K562 (cell line): ENCODE measurements at regions not wholly inside any gene's neighbourhood (a gene's known extent, or its start where the extent isn't known, plus 50 kb on each side); places are given as distances from the start of the nearest gene placed in this dataset.

Experiments
- ATAC-seq: fragments of 200-7000 bp; cut with Tn5 transposase; 3 replicates; pipeline ENCODE4 v1.9.1; 2020; ENCODE audit warnings: moderate library complexity
- BruUV-seq: library from RNA; stranded (reverse); fragments of 400-500 nt; replicated peaks from 2 replicates; lab custom pipeline; 2021; lab: Mats Ljungman, UMichigan
- CTCF ChIA-PET: fragments of 300-600 bp; formaldehyde crosslinking; extraction: SDS; loops from one replicate; lab custom pipeline; 2021; ENCODE audit warnings: low intra/inter-chr PET ratio; lab: Yijun Ruan, JAX
- POLR2A ChIA-PET: fragments of 300-600, 350-650 bp; sonication (Branson Sonifier 250); formaldehyde crosslinking; extraction: SDS; loops from one replicate; lab custom pipeline; 2021; ENCODE audit warnings: antibody characterized with exemption, inconsistent platforms; lab: Yijun Ruan, JAX
- DNase-seq, 4 experiments: peaks; one replicate each; pipeline versions ENCODE4 v3.0.0 to v3.0.0-alpha.2; 2011 to 2018; ENCODE audit warnings: low spot score in 3 of 4, mixed read lengths in 3 of 4; ENCODE audit errors: extremely low read depth in 1 of 4
- FAIRE-seq: peaks from 2 replicates; lab custom pipeline; 2011; peaks lifted over from hg19 to GRCh38; lab: Jason Lieb, UNC
- H2AFZ ChIP-seq: 2 replicates; pipeline ENCODE4 v1.6.0; 2011; ENCODE audit warnings: low read depth, low read length, control low read depth, inconsistent platforms
- H3K27ac ChIP-seq: fragments of 200-600 bp; 3 replicates; pipeline ENCODE4 v1.8.0; 2011; ENCODE audit warnings: low read depth, mild to moderate bottlenecking, control low read depth, inconsistent platforms, low read length, moderate library complexity, mixed read lengths; ENCODE audit errors: extremely low read depth
- H3K27me3 ChIP-seq, 2 experiments: fragments of 300-600 bp in 1 of 2; 2 replicates in 1 of 2; 3 replicates in 1 of 2; pipeline versions ENCODE4 v1.6.0 to v1.8.0; 2011; ENCODE audit warnings: inconsistent platforms in 2 of 2, low read length in 2 of 2, mild to moderate bottlenecking in 1 of 2, mixed read lengths in 1 of 2, moderate library complexity in 1 of 2; ENCODE audit not compliant: control insufficient read depth in 2 of 2, insufficient read depth in 2 of 2
- H3K36me3 ChIP-seq: fragments of 300-600 bp; 3 replicates; pipeline ENCODE4 v1.8.0; 2011; ENCODE audit warnings: mild to moderate bottlenecking, low read length, inconsistent platforms; ENCODE audit not compliant: control insufficient read depth, insufficient read depth
- H3K4me1 ChIP-seq, 2 experiments: fragments of 200-600 bp in 1 of 2; replicated peaks in 1 of 2; 2 replicates in 1 of 2; 3 replicates in 1 of 2; pipeline versions ENCODE4 v1.5.1 to v1.8.0; 2011; ENCODE audit warnings: inconsistent platforms in 2 of 2, low read length in 2 of 2, mild to moderate bottlenecking in 1 of 2, mixed read lengths in 1 of 2, moderate library complexity in 1 of 2; ENCODE audit not compliant: control insufficient read depth in 2 of 2, insufficient read depth in 2 of 2
- H3K4me2 ChIP-seq: 2 replicates; pipeline ENCODE4 v1.6.1; 2011; ENCODE audit warnings: low read length, control low read depth, inconsistent platforms, mixed read lengths; ENCODE audit not compliant: insufficient read depth
- H3K4me3 ChIP-seq: fragments of 200-600 bp; sonication (generic), shearing (Covaris generic); 2 replicates; pipeline ENCODE4 v1.5.1; 2016; ENCODE audit warnings: control low read depth, inconsistent platforms
- H3K79me2 ChIP-seq: fragments of 200-600 bp; 3 replicates; pipeline ENCODE4 v1.8.0; 2011; ENCODE audit warnings: low read length, inconsistent platforms; ENCODE audit not compliant: control insufficient read depth, insufficient read depth
- H3K9ac ChIP-seq, 2 experiments: 2 replicates each; pipeline versions ENCODE4 v1.6.0 to v1.6.1; 2011; ENCODE audit warnings: low read depth in 2 of 2, low read length in 2 of 2, control low read depth in 1 of 2, inconsistent platforms in 1 of 2, mild to moderate bottlenecking in 1 of 2, mixed read lengths in 1 of 2; ENCODE audit not compliant: insufficient read depth in 1 of 2
- H3K9me1 ChIP-seq: one replicate; pipeline ENCODE4 v1.6.0; 2011; ENCODE audit warnings: inconsistent platforms, mild to moderate bottlenecking, low read length, moderate library complexity; ENCODE audit not compliant: control insufficient read depth, insufficient read depth
- H3K9me3 ChIP-seq: replicated peaks from 2 replicates; pipeline ENCODE4 v1.5.1; 2011; ENCODE audit warnings: low read depth, low read length, inconsistent platforms; ENCODE audit not compliant: control insufficient read depth, insufficient read depth
- H4K20me1 ChIP-seq: replicated peaks from 2 replicates; pipeline ENCODE4 v1.6.1; 2011; ENCODE audit warnings: low read length, inconsistent platforms, mixed read lengths; ENCODE audit not compliant: control insufficient read depth, insufficient read depth
- BDP1 ChIP-seq: IDR thresholded peaks from 3 replicates; pipeline ENCODE4 v1.6.1; 2011; ENCODE audit not compliant: insufficient read length, insufficient read depth
- HOXB6 ChIP-seq: fragments of 250-450 bp; sonication (Bioruptor Pico); IDR thresholded peaks from 2 replicates; pipeline ENCODE4 v1.5.1; 2022; ENCODE audit warnings: mild to moderate bottlenecking, borderline replicate concordance
- SRSF3 ChIP-seq: fragments of 200-400 bp; formaldehyde crosslinking; IDR thresholded peaks from 2 replicates; pipeline ENCODE4 v1.6.1; 2016; ENCODE audit warnings: mild to moderate bottlenecking, low read length, moderate library complexity; ENCODE audit not compliant: insufficient read depth
- YY1 ChIP-seq, 3 experiments: IDR thresholded peaks; 2 replicates each; pipeline ENCODE4 v1.6.1; 2011; ENCODE audit warnings: low read length in 2 of 3, mild to moderate bottlenecking in 2 of 3, moderate library complexity in 2 of 3, borderline replicate concordance in 1 of 3, control low read depth in 1 of 3, low read depth in 1 of 3; ENCODE audit not compliant: insufficient read depth in 3 of 3, insufficient replicate concordance in 2 of 3, control insufficient read depth in 1 of 3, insufficient read length in 1 of 3; ENCODE audit errors: extremely low read depth in 1 of 3
- WGBS: fragments of 100-300 bp; shearing (Covaris generic); methylation state at CpG from one replicate; pipeline ENCODE4 v1.1.6; 2016; ENCODE audit warnings: low coverage, mixed read lengths; ENCODE audit not compliant: insufficient coverage; ENCODE audit errors: missing lambda C conversion rate; 5-methylcytosine and 5-hydroxymethylcytosine counted together
- in situ Hi-C: fragments of 300-500 bp; cut with MboI; formaldehyde crosslinking; loops from 4 replicates; pipeline ENCODE4 v1.15.0; 2018; ENCODE audit warnings: inconsistent platforms, mixed read lengths
- intact Hi-C: fragments of 100-400 bp; cut with micrococcal nuclease; formaldehyde crosslinking; loops from 2 replicates; pipeline ENCODE4 v1.14.2; 2022
- TF ChIP-seq, protein P1 (sequence below): sonication (generic); formaldehyde crosslinking; IDR thresholded peaks from 2 replicates; pipeline ENCODE4 v1.8.1; 2022; ENCODE audit warnings: missing genetic modification reagents
- TF ChIP-seq, protein P2 (sequence below): fragments of 250-450 bp; sonication (Bioruptor Pico); IDR thresholded peaks from 2 replicates; pipeline ENCODE4 v1.5.0; 2022; ENCODE audit warnings: mild to moderate bottlenecking

- TF ChIP-seq, protein P1, sequence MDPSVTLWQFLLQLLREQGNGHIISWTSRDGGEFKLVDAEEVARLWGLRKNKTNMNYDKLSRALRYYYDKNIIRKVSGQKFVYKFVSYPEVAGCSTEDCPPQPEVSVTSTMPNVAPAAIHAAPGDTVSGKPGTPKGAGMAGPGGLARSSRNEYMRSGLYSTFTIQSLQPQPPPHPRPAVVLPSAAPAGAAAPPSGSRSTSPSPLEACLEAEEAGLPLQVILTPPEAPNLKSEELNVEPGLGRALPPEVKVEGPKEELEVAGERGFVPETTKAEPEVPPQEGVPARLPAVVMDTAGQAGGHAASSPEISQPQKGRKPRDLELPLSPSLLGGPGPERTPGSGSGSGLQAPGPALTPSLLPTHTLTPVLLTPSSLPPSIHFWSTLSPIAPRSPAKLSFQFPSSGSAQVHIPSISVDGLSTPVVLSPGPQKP (CRISPR knock-in tag) = no peak
- no peak for TF ChIP-seq YY1 (IDR thresholded peaks at IDR 0.05; ENCODE audit: borderline replicate concordance in 1 of 3, control insufficient read depth in 1 of 3, extremely low read depth in 1 of 3, insufficient read depth in 3 of 3, insufficient read length in 1 of 3, insufficient replicate concordance in 2 of 3, low read depth in 1 of 3, low read length in 2 of 3)
- no peak for TF ChIP-seq BDP1
- TF ChIP-seq HOXB6 (CRISPR knock-in tag) = no peak
Observed at GRCh38 chr11:112310848-112311247, 50.2 kb upstream of the PLET1 start (continued).

GRCh38 chr11:112315057-112315720 lies 54.5 kb upstream of the PLET1 start:
- Histone ChIP-seq H3K36me3 (no peaks in the 10 kb centered on the region), H3K9me1 (no peaks in the 10 kb centered on the region), H2AFZ (no peak overlapping the region), H3K79me2 (no peaks in the 10 kb centered on the region), H3K4me1 (no peaks in the 10 kb centered on the region; a peak in 1 of 5 replicates), H3K27me3 (peaks cover 9 to 26% of the 10 kb centered on the region in 2 experiments), H3K9me3 (peaks cover 4% of the 10 kb centered on the region; the same call in 1 of the 2 replicates), H3K4me2 (no peak overlapping the region), H4K20me1 (no peaks in the 10 kb centered on the region), H3K27ac (no peak overlapping the region), H3K9ac (no peak overlapping the region), H3K4me3 (no peak overlapping the region)
- no TSS peak for BruUV-seq
- in situ Hi-C loops (no loop called here), intact Hi-C loops (no loop called here)
- no peak for TF ChIP-seq SRSF3
- TF ChIP-seq, protein P2, sequence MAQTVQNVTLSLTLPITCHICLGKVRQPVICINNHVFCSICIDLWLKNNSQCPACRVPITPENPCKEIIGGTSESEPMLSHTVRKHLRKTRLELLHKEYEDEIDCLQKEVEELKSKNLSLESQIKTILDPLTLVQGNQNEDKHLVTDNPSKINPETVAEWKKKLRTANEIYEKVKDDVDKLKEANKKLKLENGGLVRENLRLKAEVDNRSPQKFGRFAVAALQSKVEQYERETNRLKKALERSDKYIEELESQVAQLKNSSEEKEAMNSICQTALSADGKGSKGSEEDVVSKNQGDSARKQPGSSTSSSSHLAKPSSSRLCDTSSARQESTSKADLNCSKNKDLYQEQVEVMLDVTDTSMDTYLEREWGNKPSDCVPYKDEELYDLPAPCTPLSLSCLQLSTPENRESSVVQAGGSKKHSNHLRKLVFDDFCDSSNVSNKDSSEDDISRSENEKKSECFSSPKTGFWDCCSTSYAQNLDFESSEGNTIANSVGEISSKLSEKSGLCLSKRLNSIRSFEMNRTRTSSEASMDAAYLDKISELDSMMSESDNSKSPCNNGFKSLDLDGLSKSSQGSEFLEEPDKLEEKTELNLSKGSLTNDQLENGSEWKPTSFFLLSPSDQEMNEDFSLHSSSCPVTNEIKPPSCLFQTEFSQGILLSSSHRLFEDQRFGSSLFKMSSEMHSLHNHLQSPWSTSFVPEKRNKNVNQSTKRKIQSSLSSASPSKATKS (CRISPR knock-in tag) = no peak
- ChIA-PET POLR2A (interaction anchor here (0.7 kb wide), 1 partner anchor 22 kb away, joined by 3 read pairs; no protein-coding TSS in a partner anchor), CTCF (no interaction called here)
- ATAC-seq (no peak), DNase-seq (no peak), FAIRE-seq (no peak)
- WGBS = 14% methylated on average over 8 of the region's 8 CpGs
